Keratinocyte (primary cell): ENCODE measurements at regions not wholly inside any gene's neighbourhood (a gene's known extent, or its start where the extent isn't known, plus 50 kb on each side); places are given as distances from the start of the nearest gene placed in this dataset.

ENCODE experiments used
- EZH2 ChIP-seq: IDR thresholded peaks from one replicate; pipeline ENCODE4 v1.6.1; 2012; ENCODE audit warnings: inconsistent platforms, mild to moderate bottlenecking, low read length, moderate library complexity
- TF ChIP-seq, protein P1 (sequence below), 3 experiments: IDR thresholded peaks in 1 of 3; conservative IDR thresholded peaks in 1 of 3; optimal IDR thresholded peaks in 1 of 3; 2 replicates in 2 of 3; 3 replicates in 1 of 3; pipeline versions ENCODE3 to v1.5.1; 2011; ENCODE audit warnings: low read length in 3 of 3, mild to moderate bottlenecking in 3 of 3, moderate library complexity in 2 of 3, control low read depth in 1 of 3, inconsistent platforms in 1 of 3; ENCODE audit not compliant: insufficient read depth in 2 of 3; ENCODE audit errors: extremely low read depth in 1 of 3

DNA sequence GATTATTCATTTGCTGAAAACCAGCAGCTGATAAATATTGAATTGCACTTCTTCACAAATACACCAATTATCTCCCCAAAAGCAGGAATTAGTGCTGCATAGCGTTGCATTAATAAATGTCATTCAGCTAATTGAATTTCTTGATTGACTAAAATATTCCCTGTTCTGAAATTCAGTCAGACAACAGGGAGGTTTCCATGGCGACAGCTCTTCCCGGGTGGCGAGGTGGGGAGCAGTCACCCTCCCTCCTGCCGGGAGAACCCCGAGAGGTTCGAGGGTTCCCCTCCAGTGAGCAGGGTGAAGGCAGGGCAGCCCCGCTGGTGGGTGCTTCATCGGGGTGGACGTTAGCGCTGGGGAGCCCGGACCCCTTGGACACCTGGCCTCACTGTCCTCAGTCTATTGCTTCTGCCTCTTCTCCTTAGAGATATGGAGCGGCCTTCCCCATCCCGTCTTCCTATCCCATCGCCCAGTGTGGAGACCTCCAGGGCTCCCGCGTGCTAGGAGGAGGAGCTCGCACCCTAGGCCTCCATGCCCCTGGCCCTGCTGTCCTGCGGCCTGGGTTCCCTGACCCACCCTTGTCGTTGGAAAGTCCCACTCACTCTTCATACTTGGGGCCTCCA, 983.5 kb downstream of the BRD1 start:
- TF ChIP-seq, protein P1, sequence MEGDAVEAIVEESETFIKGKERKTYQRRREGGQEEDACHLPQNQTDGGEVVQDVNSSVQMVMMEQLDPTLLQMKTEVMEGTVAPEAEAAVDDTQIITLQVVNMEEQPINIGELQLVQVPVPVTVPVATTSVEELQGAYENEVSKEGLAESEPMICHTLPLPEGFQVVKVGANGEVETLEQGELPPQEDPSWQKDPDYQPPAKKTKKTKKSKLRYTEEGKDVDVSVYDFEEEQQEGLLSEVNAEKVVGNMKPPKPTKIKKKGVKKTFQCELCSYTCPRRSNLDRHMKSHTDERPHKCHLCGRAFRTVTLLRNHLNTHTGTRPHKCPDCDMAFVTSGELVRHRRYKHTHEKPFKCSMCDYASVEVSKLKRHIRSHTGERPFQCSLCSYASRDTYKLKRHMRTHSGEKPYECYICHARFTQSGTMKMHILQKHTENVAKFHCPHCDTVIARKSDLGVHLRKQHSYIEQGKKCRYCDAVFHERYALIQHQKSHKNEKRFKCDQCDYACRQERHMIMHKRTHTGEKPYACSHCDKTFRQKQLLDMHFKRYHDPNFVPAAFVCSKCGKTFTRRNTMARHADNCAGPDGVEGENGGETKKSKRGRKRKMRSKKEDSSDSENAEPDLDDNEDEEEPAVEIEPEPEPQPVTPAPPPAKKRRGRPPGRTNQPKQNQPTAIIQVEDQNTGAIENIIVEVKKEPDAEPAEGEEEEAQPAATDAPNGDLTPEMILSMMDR (optimal IDR thresholded peaks at IDR 0.05 in 1 of 3, IDR thresholded peaks at IDR 0.05 in 1 of 3, conservative IDR thresholded peaks at IDR 0.05 in 1 of 3; ENCODE audit: extremely low read depth in 1 of 3, insufficient read depth in 2 of 3, low read length in 3 of 3) = no peak
- no peak for TF ChIP-seq EZH2
